Central memory CD4-positive, alpha-beta T cell (primary cell): ENCODE measurements at regions not wholly inside any gene's neighbourhood (a gene's known extent, or its start where the extent isn't known, plus 50 kb on each side); places are given as distances from the start of the nearest gene placed in this dataset.

Experiments
- DNase-seq: peaks from one replicate; pipeline ENCODE4 v3.0.0; 2022

DNA sequence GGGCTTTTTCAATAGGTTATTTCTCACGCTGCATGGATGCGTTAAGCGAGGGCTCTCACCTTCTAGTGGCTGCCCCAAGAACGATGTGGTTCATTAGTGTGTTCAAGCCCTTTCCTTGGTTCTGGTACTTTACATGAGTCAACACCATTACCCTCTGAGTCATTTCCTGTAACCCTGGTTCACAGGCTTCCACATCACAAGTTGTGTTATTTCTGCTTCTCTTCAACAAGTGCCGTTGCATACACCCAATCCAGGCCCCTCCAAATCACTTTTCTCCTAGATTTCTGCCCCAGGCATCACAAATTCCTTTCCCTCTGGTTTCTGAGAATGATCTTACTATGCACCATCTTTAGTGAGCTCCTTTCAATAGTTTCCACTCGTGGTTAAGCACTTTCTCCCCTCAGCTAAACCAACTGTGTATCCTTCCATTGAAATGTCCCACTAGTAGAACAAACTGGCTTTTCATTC, 69.5 kb upstream of the RAD23B start:
- no peak for DNase-seq

DNA sequence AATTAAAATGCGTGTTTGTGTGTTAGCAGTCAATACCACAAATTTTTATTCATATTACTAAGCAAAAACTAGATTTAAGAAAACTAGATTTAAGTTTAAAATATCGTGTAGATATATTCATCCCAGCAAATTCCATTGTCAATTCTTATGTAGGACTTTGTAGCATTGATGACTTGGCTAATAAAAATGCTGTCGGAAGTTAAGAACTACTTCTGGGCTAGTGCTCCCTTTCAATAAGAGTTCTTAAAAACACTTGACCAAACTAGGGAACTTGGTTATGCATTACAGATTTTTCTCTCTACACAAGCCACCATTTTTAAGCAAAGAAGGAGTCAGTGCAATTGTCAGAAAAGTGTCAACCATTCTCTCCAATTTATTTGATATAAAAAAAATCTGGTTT, 68.7 kb upstream of the RAD23B start:
- DNase-seq = no peak

DNA sequence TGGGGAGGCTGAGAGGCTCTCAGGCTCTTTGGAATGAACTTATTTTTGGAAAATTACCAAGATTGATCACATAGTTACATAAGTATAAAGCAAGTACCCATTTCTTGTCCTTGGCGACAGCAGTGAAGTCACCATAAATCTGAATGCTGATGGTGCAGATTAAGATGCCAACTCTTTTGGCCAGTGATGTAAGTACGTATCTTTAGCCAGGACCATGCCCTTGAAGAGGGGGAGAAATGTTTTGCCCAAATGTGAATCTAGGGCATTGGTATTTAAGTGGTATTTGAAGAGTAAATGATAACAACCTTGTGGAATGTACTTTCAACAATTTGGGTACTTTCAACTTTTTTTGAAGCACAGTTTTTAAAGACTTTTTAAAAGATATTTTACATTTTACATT, 68.2 kb upstream of the RAD23B start:
- DNase-seq = no peak

DNA sequence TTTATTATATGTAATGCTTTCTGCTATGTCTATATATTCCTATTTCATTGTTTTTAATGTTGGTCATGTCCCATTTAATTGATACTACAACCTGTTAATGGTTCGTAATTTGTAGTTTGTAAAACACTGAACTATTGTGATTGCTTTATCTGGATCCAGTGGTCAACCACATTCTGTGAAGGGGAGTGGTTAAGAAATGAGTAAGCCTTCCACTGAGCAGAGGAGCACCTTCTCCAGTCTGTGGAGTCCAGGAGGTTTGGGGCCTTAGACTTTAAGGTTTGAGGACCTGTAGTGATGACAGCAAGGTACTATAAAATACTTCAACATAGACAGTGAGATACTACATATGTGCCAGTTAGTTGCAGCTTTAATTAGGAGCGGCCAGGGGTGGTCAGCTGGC, 67.7 kb upstream of the RAD23B start:
- DNase-seq = no peak

DNA sequence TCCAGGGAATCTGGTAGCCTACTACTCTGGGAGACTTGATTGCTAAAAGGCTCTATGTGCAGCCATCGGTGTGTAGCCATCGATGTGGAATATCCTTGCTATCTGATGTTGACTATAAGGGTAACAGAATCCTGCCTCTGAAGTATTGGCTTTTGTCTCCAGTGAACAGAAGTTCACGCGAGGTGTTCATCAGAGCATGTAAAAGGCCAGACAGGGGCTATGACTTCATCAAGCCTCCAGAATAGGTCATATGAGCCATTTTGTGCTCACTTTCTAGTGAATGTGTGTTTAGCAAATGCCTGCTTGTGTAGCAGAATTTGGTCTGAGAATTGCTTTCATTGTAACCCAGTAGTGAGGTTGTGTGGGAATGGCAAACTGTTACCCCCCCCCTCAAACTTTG, 66.8 kb upstream of the RAD23B start:
- DNase-seq = no peak

DNA sequence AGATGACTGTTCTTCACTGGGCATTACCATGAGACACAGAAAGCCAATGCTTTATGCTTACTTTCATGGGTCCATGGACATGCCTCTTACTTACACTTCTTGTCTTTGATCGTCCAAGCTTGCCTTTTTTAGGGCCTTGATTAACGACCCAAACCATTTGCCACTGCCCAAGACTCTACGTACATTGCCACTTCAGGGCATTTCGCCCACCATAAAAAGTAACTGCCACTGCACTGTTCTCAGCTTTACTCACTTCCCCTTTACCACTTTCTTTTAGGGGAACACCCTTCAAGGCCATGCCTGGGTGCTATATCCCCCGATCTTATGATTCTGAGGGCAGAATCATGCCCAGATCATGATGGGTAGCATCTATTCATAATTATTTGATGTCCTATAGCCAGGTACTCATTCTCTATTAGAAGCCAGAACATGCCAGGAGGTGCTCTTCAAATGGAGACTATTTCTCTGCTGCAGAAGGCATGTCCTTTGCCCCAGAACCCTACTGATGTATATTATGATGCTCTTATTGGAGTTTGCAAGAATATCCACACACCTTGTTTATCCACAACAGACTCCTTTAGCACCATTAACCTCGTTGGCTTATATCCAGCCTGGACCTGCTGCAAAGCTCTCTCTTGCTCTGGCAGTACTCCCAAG, 64.1 kb upstream of the RAD23B start:
- DNase-seq = no peak

DNA sequence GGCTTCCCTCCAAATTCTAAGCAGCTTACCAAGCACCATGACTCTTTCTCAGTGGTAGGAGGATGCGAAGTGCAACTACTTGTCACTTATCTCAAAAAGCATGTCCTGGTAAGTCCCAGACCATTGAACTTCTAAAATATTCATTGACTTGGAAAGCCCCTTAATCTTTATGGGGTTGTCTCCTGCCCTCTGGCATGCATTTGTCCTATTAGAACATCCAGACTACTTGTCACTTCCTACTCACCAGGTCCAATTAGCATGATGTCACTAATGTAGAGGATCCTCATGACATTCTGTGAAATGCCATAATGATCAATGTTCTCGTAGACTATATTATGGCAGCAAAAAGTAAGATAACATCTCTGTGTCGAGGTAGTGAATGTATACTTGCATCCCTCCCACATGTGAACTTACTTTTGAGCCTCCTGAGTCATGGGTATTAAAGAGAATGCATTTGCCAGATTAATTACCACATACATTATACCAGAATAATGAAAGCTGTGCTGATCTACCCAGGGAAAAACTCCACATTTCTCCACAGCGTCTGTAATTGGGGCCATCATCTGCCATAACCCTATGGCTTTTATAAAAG, 63.5 kb upstream of the RAD23B start:
- DNase-seq = no peak

DNA sequence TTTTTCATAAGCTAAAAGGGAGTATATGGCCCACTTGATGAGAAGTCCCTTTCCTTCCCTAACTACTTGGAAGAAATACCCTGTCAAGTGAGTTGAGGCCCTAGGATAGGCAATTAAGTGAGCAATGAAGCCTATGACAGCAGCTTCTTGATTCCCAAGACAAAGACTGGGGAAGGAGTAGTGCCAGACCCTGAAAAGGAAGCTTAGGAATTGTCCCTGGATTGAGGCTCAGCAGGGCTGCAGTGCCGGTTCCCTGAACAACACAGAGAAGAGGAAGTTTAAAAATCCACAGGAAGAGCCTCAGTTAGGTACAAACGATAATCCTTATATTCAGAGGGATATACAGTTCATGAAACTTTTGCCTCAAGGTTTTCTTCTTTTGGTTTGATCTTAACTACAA, 61.8 kb upstream of the RAD23B start:
- no peak for DNase-seq

DNA sequence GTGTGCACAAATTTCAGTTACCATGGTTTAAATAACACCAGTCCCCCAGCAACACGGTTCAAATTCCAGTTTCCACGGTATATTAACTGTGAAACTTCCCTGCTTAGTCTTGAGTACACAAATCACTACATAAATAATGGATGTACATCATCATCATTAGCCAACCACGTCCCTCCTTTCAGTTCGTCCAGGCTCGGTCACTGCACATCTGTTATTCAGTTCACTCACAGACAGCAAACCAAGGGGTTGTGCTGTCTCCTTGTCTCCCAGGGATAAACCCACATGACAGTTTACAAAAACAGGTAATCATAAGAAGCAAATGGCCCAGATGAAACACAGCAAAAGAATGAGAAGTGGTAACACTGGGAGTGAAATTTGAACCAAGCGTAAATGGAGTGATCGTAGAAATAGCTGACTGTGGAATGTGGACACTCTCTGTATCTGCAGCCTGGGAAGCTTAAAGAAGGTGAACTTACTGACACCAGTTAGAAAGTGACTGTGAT, 61.0 kb upstream of the RAD23B start:
- DNase-seq = no peak

DNA sequence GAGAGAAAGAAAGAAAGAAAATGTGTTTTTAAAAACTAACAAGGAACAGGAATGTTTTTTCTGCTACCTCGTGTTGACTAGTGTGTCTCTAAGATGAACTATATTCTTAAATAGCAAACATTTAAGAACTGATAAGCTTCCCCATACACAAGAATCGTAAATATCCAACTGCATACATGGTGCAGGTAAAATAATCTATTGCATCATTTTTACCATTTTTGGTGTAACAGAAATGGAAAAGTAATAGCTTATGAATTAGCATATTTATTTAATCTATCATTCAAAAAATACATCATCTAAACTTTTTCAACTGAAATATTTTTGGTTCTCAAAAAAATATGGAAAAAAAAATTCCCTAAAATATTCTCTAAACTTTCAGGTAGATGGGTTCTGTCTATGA, 59.7 kb upstream of the RAD23B start:
- no peak for DNase-seq

DNA sequence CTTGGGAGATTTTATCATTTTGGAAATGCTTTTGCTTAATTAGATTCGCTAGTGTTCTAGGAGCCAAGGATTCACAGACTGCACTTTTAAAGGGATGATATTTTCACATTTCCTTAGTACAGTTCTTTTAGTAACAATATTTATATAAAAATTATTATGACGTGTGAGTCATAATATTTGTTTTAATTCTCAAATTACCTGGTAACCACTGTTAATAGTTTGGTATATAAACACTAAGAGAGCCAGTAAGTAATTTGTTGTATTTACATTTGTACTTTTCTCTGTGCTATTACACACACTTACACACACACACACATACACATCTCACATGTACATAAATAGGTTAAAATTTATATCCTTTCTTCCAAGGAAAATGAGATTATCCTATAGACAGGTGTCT, 58.8 kb upstream of the RAD23B start:
- DNase-seq = no peak

DNA sequence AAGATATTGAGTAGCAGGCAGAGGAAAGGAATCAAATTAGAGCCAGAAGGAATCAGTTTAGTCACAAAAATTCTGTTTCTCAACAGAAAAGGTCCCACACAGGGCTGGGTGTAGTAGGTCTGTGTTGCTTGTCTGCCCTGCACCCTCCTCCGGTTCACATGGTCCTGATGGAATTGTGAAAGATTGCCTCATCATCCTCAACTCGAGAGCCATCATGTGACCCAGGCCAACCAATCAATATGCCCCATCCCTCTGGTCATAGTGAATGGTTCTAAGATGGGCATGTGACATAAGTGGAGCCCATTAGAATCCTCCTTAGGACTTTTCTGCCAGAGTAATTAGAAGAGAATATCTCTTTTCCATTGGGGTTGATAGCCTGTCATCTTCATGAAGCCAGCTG, 56.7 kb upstream of the RAD23B start:
- DNase-seq = no peak

DNA sequence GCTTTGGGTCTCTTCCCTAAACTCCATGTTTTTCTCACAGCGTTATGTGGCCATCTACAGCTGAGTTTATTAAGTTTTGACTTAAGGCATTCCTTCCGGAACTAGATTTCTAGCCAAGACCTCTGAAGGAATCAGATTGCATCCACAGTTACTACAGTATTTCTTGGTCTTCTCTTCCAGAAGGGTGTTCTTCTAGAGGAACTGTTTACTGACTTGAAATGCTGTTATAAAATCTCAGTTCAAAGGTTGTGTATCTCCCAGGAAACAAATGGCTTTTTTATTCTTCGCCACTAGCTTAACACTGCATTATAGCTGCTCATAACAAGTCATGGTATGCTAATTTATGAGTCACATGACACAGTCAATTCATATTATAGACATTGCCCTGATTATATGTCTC, 55.3 kb upstream of the RAD23B start:
- no peak for DNase-seq

DNA sequence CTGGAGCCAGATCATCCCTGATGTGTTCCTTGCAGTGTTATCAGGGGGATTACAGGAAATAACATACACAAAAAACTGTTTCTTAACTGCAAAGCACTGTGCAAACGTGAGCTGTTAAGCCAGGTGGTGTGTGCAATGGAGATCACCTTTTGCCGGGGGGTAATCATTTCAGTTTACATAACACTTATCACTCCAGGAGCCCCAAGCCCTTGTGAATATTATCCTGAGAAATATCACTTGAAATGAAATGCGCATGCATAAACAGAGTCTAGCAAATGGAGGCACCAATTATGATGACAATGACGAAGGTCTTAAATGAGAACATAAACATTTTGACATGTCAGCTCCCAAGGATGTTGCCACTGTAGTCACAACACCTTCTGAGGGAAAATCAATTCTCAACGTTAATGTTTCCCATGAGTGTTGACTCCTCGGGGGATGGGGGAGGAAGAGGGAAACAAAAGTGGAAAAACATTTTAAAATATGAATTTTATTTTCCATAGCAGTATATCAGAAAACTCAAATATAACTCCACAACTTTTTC, 54.5 kb upstream of the RAD23B start:
- DNase-seq = no peak

DNA sequence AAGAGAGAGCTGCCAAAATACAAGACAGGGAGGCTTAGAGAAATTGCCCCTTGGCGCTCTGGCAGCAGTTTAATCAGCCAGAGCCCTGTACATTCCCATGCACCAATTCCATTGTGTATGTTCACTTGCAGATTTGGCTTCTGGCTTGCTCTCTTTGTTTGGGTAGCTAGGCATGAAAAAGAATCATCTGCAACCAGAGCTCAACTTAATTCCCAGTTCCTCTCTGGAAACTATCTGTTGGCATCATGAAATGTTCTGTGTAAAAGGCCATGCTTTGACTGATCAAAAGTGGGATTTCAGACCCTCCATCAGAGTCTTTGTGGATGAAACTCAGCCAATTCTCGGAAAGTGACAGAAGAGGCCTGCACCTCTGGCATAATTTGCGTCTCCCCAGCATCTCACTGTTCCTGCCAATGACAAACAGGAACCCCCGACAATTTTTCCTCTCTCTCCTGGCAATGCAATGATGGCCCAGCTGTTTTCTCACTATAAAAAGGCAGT, 53.8 kb upstream of the RAD23B start:
- no peak for DNase-seq
